Prostate gland (tissue), 2 donors: ENCODE measurements at regions not wholly inside any gene's neighbourhood (a gene's known extent, or its start where the extent isn't known, plus 50 kb on each side); places are given as distances from the start of the nearest gene placed in this dataset.

ENCODE experiments used
- POLR2A ChIP-seq: fragments of 450-650 bp; IDR thresholded peaks from one replicate; pipeline ENCODE4 v1.6.1; 2016; ENCODE audit warnings: antibody characterized with exemption, mild to moderate bottlenecking
- POLR2AphosphoS5 ChIP-seq: sonication (generic); formaldehyde crosslinking; IDR thresholded peaks from one replicate; pipeline ENCODE4 v1.6.1; 2017; ENCODE audit warnings: antibody characterized with exemption
- TF ChIP-seq, protein P1 (sequence below), 4 experiments: fragments of 200-600 bp in 2 of 4; fragments of 450-650 bp in 2 of 4; sonication (generic) in 2 of 4; IDR thresholded peaks; 1 replicate in 3 of 4; 2 replicates in 1 of 4; pipeline ENCODE4 v1.5.1; 2016 to 2019; ENCODE audit warnings: antibody characterized with exemption in 4 of 4, mild to moderate bottlenecking in 2 of 4, moderate library complexity in 2 of 4

- TF ChIP-seq POLR2A (no peak), POLR2AphosphoS5 (no peak)
- TF ChIP-seq, protein P1, sequence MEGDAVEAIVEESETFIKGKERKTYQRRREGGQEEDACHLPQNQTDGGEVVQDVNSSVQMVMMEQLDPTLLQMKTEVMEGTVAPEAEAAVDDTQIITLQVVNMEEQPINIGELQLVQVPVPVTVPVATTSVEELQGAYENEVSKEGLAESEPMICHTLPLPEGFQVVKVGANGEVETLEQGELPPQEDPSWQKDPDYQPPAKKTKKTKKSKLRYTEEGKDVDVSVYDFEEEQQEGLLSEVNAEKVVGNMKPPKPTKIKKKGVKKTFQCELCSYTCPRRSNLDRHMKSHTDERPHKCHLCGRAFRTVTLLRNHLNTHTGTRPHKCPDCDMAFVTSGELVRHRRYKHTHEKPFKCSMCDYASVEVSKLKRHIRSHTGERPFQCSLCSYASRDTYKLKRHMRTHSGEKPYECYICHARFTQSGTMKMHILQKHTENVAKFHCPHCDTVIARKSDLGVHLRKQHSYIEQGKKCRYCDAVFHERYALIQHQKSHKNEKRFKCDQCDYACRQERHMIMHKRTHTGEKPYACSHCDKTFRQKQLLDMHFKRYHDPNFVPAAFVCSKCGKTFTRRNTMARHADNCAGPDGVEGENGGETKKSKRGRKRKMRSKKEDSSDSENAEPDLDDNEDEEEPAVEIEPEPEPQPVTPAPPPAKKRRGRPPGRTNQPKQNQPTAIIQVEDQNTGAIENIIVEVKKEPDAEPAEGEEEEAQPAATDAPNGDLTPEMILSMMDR (IDR thresholded peaks at IDR 0.05) = no peak
Observed at GRCh38 chr4:141501931-141502330, 134.5 kb upstream of the IL15 start.
